Skin epidermis (tissue), 12 donors: ENCODE measurements at regions not wholly inside any gene's neighbourhood (a gene's known extent, or its start where the extent isn't known, plus 50 kb on each side); places are given as distances from the start of the nearest gene placed in this dataset.

Experiments used
- H3K27ac ChIP-seq, 21 experiments: fragments of 200-600 bp; sonication (generic) in 11 of 21; one replicate each; pipeline ENCODE4 v1.5.0; 2020; ENCODE audit warnings: mild to moderate bottlenecking in 3 of 21, inconsistent platforms in 2 of 21, moderate library complexity in 2 of 21
- H3K4me3 ChIP-seq, 7 experiments: fragments of 200-600 bp; sonication (generic) in 2 of 7; one replicate each; pipeline ENCODE4 v1.5.0; 2020; ENCODE audit warnings: inconsistent platforms in 2 of 7, mild to moderate bottlenecking in 2 of 7, moderate library complexity in 1 of 7

DNA sequence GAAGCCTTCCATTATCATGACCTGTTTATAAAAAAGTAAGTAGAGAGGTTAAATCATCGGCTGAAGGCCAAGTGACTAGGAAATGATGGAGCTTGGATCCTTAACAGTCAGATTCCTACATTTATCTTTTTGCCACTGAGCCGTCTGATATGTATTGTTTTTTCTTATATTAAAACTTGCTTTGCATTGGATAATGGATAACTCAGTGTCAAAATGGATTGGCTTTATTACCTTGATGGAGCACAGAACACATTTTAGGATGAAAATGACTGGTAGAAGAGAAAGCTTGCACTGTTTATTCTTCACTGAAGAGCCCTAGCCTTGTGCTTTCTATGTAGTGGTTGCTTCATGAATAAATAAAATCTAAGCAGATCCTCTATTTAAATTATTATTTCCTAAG lies 54.2 kb upstream of the TSPAN5 start:
- Histone ChIP-seq H3K27ac (no peak overlapping the region), H3K4me3 (no peak overlapping the region)

DNA sequence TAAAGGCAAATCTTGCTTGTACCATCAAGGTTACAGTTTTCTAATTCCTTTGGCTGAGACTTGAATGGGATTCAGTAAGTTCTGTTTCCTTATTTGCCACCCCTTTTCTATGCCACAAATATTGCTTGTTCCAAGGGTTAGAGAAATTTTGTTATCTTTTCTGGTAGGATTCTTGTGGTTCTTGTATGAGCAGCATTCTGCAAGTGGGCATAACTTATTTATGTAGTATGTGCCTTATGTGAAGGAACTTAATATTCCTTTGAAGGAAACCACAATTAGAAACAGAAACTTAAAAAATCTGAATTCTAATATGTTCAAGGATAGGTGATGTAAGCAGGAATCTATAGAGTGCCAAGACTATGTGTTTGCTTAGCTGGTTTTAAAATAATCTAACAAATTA lies 53.1 kb upstream of the TSPAN5 start:
- H3K27ac ChIP-seq = no peak overlapping the region
- no peak overlapping the region for H3K4me3 ChIP-seq

DNA sequence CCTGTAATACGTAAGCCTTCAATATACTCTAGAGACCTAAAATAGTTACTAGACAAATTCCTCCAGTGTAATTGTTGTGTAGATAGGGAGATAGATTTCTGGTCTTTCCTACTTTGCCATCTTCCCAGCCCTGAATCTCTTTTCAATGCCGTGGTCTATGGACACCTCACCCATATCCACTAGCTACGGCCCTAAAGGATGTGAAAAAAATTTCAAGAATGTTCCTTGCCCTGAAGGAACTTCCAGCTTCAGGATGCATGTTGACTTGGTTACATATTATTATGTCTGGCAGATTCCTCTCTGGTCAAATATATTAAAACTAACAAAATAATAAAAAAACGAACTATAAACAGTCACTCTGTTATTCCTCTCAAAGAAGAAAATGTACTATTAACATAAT lies 52.4 kb upstream of the TSPAN5 start:
- Histone ChIP-seq H3K27ac (no peak overlapping the region), H3K4me3 (no peak overlapping the region)
